Ovary (tissue), 7 donors: ENCODE measurements at regions not wholly inside any gene's neighbourhood (a gene's known extent, or its start where the extent isn't known, plus 50 kb on each side); places are given as distances from the start of the nearest gene placed in this dataset.

ENCODE experiments used
- DNase-seq, 5 donors: peaks; one replicate each; pipeline ENCODE4 v3.0.0-alpha.2; 2019 to 2020
- H3K27ac ChIP-seq, 2 donors: fragments of 200-600 bp; one replicate each; pipeline versions ENCODE4 v1.5.1 to v1.8.0; 2019 to 2022
- H3K27me3 ChIP-seq: fragments of 200-600 bp; one replicate; pipeline ENCODE4 v1.8.0; 2022
- H3K36me3 ChIP-seq: fragments of 200-600 bp; sonication (generic); one replicate; pipeline ENCODE4 v1.5.1; 2019
- H3K4me1 ChIP-seq: one replicate; pipeline ENCODE4 v1.8.1; 2013; ENCODE audit warnings: mild to moderate bottlenecking, moderate library complexity; ENCODE audit not compliant: insufficient read depth
- H3K4me3 ChIP-seq: fragments of 200-600 bp; sonication (generic); one replicate; pipeline ENCODE4 v1.5.1; 2017
- H3K9me3 ChIP-seq, 2 donors: fragments of 200-600 bp in 1 of 2; sonication (generic) in 1 of 2; one replicate each; pipeline versions ENCODE4 v1.5.1 to v1.8.1; 2013 to 2019; ENCODE audit warnings: mild to moderate bottlenecking in 1 of 2, moderate library complexity in 1 of 2
- EP300 ChIP-seq: sonication (generic); formaldehyde crosslinking; IDR thresholded peaks from one replicate; pipeline ENCODE4 v1.6.1; 2017; ENCODE audit warnings: antibody characterized with exemption
- POLR2A ChIP-seq: fragments of 450-650 bp; IDR thresholded peaks from one replicate; pipeline ENCODE4 v1.6.1; 2017; ENCODE audit warnings: antibody characterized with exemption, mild to moderate bottlenecking, moderate library complexity
- WGBS, 3 donors: extraction: QIAGEN DNeasy Blood & Tissue Kit in 1 of 3; methylation state at CpG; one replicate each; pipeline versions ENCODE4 v1.1.5 to v1.1.7; 2013 to 2017; 5-methylcytosine and 5-hydroxymethylcytosine counted together
- intact Hi-C, 4 donors: fragments of 100-400 bp; cut with DNase I; formaldehyde crosslinking; loops; one replicate each; pipeline versions ENCODE4 v1.11.0 to v1.15.1; 2022 to 2023
- TF ChIP-seq, protein P1 (sequence below), 3 donors: fragments of 450-650 bp in 2 of 3; fragments of 200-600 bp in 1 of 3; IDR thresholded peaks; one replicate each; pipeline versions ENCODE4 v1.5.1 to v1.8.0; 2016 to 2022; ENCODE audit warnings: antibody characterized with exemption in 3 of 3, mild to moderate bottlenecking in 1 of 3
- donor health status: DM: no; HTN: no; CAD: no; lungs with moderate emphysema.
- donor health status: DM: no; HTN: no; CAD: no.
- donor health status: Bipolar disorder and iron deficiency.
- donor health status: DM: no; HTN: no; CAD: no.
- donor health status: DM: yes; HTN: yes; CAD: no.

DNA sequence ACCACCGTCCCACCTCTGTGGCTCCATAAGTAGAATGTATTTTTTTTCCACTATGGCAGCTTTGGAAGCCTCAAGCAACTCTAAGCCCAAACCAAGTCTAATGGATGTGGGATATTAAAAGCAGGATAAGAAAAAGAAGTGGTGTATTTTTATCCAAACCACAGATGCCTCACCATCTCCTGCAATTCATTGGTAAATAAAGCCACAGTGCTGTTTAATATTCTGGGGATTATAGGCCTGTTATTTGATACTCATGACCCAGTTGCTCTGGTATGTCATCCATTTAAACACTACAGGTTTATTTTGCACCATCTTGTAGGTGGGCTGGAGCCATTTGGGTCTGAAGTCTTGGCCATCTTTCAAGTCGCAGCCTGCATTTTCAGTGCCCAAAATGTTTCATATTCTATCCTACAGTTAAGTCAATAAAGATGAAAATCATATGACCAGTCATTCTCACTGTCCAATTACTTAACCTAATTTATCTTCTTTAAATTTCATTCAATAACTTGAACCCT is 279.5 kb upstream of the EPHA4 start:
- Histone ChIP-seq H3K4me3 (no peak overlapping the region), H3K27ac (no peak overlapping the region), H3K4me1 (no peaks in the 10 kb centered on the region), H3K36me3 (no peaks in the 10 kb centered on the region), H3K9me3 (no peaks in the 10 kb centered on the region), H3K27me3 (no peaks in the 10 kb centered on the region)
- intact Hi-C loops = no loop called here
- DNase-seq = no peak
- WGBS, 3 donors = 91 to 99% (median 91%) methylated on average over 2 of the region's 2 CpGs
- TF ChIP-seq, protein P1, sequence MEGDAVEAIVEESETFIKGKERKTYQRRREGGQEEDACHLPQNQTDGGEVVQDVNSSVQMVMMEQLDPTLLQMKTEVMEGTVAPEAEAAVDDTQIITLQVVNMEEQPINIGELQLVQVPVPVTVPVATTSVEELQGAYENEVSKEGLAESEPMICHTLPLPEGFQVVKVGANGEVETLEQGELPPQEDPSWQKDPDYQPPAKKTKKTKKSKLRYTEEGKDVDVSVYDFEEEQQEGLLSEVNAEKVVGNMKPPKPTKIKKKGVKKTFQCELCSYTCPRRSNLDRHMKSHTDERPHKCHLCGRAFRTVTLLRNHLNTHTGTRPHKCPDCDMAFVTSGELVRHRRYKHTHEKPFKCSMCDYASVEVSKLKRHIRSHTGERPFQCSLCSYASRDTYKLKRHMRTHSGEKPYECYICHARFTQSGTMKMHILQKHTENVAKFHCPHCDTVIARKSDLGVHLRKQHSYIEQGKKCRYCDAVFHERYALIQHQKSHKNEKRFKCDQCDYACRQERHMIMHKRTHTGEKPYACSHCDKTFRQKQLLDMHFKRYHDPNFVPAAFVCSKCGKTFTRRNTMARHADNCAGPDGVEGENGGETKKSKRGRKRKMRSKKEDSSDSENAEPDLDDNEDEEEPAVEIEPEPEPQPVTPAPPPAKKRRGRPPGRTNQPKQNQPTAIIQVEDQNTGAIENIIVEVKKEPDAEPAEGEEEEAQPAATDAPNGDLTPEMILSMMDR (IDR thresholded peaks at IDR 0.05) = no peak
- TF ChIP-seq POLR2A = no peak
- no peak for TF ChIP-seq EP300

DNA sequence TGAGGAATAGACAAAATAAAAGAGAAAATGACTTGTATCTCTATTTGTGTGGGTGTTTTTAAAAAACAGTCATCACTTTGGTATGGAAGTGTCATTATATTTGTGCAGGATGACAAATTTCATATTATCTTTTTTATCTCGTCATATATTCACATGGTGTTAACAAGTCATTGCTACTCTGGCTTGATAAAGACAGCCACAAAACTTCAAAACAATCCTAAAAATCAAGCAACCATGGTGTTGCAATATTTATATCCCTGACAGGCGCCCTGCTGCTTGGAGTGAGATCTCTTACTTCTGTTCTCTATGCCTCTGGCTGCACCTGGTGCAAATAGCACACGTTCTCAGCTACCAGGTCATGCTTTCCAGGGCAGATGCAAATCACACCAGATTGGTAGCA is 278.0 kb upstream of the EPHA4 start:
- 17 to 35% (median 17%) methylated on average over 3 of the region's 3 CpGs for WGBS, 3 donors
- H3K4me1 ChIP-seq = no peaks in the 10 kb centered on the region
- DNase-seq = no peak
- H3K4me3 ChIP-seq = no peak overlapping the region
- H3K27me3 ChIP-seq = no peaks in the 10 kb centered on the region
- TF ChIP-seq POLR2A (no peak), EP300 (no peak)
- TF ChIP-seq, protein P1 (IDR thresholded peaks at IDR 0.05) = no peak
- no peaks in the 10 kb centered on the region for H3K9me3 ChIP-seq
- intact Hi-C loops = no loop called here
- H3K36me3 ChIP-seq = no peaks in the 10 kb centered on the region
- no peak overlapping the region for H3K27ac ChIP-seq

DNA sequence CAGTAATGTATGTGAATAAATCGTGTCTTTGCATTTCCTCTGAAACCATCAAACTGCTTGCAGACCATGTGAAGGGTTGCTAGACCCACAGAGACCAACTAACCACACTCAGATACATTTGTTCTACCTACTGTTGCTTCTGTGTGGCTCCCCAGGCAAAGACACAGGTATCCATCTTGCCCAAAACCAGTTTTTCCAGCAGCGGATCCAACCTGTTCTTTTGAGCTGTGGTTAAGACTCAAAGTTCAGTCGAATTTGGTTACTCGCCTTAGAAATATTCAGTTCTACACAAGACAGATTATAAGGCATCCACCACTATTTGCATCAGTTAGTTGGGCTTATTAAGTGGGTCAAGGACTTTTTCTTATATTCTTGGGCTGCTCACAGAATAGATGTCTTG is 276.2 kb upstream of the EPHA4 start:
- Histone ChIP-seq H3K27ac (no peak overlapping the region), H3K9me3 (no peaks in the 10 kb centered on the region), H3K27me3 (no peaks in the 10 kb centered on the region), H3K4me1 (no peaks in the 10 kb centered on the region), H3K36me3 (no peaks in the 10 kb centered on the region), H3K4me3 (no peak overlapping the region)
- TF ChIP-seq POLR2A = no peak
- no peak for TF ChIP-seq EP300
- TF ChIP-seq, protein P1 (IDR thresholded peaks at IDR 0.05) = no peak
- intact Hi-C loops = no loop called here
- no peak for DNase-seq
- WGBS, 3 donors = 87 to 93% (median 90%) methylated on average over 4 of the region's 4 CpGs

DNA sequence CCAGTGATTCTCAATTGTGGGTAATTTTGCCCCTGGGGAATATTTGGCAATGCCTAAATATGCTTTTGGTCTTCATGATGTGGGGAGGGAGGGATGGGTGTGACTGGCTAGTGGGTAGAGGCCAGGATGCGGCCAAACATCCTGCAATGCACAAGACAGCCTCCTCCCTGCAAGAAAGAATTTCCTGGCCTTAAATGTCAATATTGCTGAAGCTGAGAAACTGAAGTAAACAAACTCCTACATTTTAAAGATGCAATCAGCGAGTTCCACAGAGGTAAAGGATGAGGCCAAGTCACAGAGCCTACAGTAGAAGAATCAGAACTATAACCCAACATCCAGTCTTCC is 272.9 kb upstream of the EPHA4 start:
- no peak for DNase-seq
- intact Hi-C loops = no loop called here
- no peaks in the 10 kb centered on the region for H3K4me1 ChIP-seq
- 64 to 73% (median 68%) methylated on average over 2 of the region's 2 CpGs for WGBS, 3 donors
- no peak overlapping the region for H3K4me3 ChIP-seq
- H3K36me3 ChIP-seq = no peaks in the 10 kb centered on the region
- TF ChIP-seq EP300 = no peak
- TF ChIP-seq POLR2A = no peak
- TF ChIP-seq, protein P1 (IDR thresholded peaks at IDR 0.05) = no peak
- H3K27me3 ChIP-seq = no peaks in the 10 kb centered on the region
- H3K27ac ChIP-seq = no peak overlapping the region
- no peaks in the 10 kb centered on the region for H3K9me3 ChIP-seq
